GM18498 (cell line): ENCODE measurements at regions not wholly inside any gene's neighbourhood (a gene's known extent, or its start where the extent isn't known, plus 50 kb on each side); places are given as distances from the start of the nearest gene placed in this dataset.
"Not testable (repeated sequence)": the region's sequence is repeated elsewhere in the genome, so short reads cannot be mapped to it uniquely, and the experiment has no call there.

Experiments
- ATAC-seq: cut with Tn5 transposase; IDR thresholded peaks from one replicate; pipeline ENCODE4 v1.9.1; 2021; ENCODE audit warnings: mild to moderate bottlenecking, moderate library complexity; ENCODE audit not compliant: unreplicated experiment

DNA sequence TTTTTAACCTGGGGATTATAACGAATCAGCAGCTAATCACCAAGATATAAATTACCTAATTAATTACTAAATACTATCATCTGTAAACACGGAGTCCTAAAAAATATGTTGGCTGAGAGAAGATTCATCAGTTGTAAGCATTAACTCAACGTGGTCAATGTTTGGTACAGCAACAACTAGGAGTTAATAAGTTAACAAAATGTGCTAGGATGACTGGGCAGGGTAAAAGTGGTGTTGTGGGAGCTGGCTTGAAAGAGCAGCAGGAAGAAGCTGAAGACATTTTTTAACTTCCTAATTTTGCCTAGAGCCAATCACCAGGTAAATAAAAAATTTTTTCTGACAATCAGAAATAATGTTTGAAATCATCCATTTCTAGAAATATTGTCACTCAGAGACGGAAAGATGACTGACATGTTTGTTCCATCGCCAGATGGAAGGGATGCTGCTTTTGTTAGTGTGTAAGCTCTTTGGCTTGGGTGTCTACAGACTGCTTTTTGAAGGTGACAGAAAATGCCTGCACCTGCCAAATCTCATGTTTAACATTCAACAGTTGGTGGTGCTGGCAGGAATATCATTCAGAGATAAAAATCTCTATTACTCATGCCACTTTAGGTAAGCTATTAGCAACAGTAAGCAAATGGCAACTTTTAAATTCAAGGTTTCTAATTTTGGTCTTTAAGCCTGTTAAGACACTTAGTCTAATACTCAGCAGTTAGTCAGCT is 1126.9 kb downstream of the STPG2 start:
- no peak for ATAC-seq

- ATAC-seq, result no peak
Measured at GRCh38 chr4:97027728-97028410, 1115.4 kb downstream of the STPG2 start.

DNA sequence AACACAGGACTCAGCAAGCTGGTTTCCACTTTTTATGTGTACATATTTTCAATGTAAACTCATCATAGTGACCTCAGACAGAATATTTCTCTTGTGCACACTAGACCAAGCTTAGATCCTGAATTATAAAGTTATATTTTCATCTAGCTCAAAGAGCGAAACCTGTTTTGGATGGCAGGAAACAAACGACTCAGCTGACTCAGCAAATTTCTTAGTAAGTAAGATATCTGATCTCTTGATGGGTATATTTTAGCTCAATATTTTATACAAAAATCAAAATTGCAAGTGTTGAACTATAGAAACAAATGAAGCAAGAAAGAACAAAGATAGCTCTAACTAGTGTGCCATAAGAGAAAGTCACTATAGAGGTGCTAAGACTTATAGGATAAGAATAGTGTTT is 1114.5 kb downstream of the STPG2 start:
- ATAC-seq, result no peak

GRCh38 chr4:97037411-97038145 is 1105.7 kb downstream of the STPG2 start:
- ATAC-seq, result not testable (repeated sequence)

- no peak for ATAC-seq
Measured at GRCh38 chr4:97038146-97038516, 1105.1 kb downstream of the STPG2 start.

GRCh38 chr4:97072666-97073065 is 1070.6 kb downstream of the STPG2 start:
- no peak for ATAC-seq

DNA sequence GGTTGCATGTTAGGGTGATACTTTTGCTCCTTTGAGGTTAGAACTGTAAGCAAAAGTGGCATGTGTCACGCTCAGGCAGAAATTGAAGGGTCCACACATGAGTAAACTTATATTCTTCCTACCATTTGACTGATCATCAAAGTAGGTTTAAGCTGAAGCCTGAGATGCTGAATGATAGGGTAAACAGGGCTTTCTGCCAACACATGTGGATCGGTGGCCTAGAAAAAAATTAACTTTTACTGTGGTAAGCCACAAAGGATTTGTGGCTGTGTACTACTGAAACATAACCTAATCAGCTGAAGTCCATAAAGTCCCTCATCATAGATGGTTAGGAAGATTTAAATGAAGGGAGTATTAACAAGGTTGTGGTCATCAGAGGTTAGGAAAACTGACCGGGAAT is 1070.1 kb downstream of the STPG2 start:
- no peak for ATAC-seq

GRCh38 chr4:97074531-97074930 is 1068.7 kb downstream of the STPG2 start:
- ATAC-seq, result no peak

- no peak for ATAC-seq
Measured at GRCh38 chr4:97081951-97082350, 1061.3 kb downstream of the STPG2 start.

DNA sequence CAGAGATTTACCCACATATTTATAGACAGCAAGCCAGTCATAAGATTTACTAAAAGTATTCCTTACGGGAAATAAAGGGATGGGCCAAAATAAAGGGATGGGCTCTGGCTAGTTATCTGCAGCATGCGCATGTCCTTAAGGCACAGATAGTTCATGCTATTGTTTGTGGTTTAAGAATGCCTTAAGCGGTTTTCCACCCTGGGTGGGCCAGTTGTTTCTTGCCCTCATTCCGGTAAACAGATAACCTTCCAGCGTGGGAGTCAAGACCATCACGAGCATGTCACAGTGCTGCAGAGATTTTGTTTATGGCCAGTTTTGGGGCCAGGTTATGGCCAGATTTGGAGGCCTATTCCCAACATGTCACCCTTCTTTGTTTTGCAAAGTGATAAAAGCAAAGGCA is 1046.2 kb downstream of the STPG2 start:
- not testable (repeated sequence) for ATAC-seq

DNA sequence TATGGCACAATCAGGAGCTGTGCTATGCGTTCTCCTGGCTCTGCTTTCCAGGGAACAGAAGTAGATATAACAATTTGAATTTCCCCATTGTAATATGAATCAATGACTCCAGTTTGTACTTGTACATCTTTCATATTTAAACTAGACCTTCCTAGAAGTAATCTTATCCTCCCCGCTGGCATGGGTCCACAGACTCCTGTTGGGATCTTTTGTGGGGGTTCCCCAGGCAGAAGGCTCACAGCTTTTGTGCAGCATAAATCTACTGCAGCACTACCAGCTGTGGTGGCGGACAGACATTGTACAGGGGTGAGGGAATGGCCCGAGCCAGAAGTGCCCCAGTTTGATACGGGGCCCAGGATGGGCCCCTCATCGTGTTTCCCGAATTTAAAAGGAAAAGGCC is 1042.1 kb downstream of the STPG2 start:
- not testable (repeated sequence) for ATAC-seq

DNA sequence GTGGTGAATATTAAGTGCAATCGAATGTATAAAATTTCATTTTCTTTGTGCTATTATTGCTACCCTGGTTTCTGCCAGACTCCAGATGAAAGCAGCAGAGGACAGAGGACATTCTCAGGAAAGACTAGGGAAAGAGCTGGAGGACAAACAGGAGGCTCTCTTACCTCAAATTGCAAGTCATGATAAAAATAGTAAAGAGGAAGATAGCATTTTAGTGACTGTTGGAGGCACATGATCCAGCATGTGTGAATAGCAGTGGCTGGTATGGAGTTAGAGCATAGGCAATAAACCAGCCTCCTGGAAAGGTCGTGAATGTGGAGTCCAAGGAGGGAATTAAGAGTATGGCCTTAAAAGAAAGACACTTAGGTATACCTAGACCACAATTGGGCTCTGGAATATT is 1040.0 kb downstream of the STPG2 start:
- no peak for ATAC-seq

DNA sequence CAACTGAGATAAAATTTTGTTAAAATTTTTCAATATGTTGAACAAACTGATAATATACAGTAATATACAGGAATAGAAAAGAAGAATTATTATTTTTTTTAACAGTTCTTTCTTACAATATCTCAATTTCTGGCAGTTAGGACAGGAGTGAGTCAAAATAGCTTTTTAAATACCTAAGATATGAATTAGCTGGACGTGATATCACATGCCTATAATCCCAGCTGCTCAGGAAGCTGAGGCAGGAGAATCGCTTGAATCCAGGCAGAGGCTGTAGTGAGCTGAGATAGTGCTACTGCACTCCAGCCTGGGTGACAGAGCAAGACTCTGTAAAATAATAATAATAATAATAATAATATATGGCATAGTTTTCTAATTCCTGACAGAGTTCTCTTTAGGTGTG is 1039.3 kb downstream of the STPG2 start:
- ATAC-seq, result no peak

DNA sequence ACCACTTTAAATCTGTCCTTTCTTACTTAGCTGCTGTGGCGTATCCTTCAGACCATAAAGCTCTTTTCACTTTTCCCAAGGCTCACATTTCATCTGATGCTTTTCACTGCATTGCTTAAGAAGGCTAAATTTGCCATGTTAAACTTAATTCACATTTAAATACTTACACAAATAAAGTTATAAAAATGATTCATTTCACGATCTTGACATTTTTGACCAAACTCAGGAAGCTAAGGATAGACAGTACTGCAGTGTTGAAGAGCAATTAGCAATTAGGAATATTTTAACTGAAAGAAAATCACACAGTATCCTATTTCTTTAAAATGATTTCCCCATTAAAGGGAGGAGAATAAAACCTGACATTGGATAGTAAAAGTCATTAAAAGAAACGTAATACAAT is 1038.6 kb downstream of the STPG2 start:
- no peak for ATAC-seq

DNA sequence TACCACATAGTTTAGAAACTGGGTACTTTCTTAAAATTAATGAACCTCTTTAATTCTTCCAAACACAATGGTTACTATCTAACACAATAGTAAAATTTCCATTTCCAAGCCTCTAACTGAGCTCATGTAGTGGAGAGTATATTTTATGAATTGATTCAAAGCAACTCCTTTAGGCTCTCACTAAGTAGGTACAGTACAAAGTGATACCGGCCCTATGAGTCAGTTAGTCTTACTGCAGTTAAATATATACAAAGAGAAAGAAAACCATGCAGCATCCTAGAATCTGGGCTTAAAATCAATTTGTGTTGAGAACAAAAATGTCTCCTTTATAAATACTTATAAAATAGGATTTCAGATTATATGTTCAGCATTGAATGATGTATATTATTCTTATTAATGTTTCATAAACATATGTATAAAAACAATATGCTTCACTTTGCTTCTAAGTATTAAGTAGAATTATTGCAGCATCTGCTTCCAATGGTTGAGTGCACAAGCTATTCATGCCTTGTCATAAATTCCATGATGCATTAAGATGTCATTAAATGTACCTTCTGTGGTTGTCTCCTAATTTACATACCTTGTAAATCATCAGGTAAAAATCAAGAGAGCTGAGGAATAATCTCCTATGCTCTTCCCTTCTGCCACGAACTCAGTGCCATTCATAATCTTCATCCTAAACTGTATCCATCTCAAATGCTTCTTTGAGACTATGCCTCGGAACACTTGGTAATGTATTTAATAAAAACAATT is 1037.8 kb downstream of the STPG2 start:
- no peak for ATAC-seq

GRCh38 chr4:97106161-97106560 is 1037.1 kb downstream of the STPG2 start:
- no peak for ATAC-seq

GRCh38 chr4:97110506-97110905 is 1032.8 kb downstream of the STPG2 start:
- no peak for ATAC-seq

- no peak for ATAC-seq
Measured at GRCh38 chr4:97116511-97116910, 1026.8 kb downstream of the STPG2 start.

GRCh38 chr4:97121493-97121892 is 1021.8 kb downstream of the STPG2 start:
- ATAC-seq, result no peak

GRCh38 chr4:97123573-97123972 is 1019.7 kb downstream of the STPG2 start:
- ATAC-seq, result no peak

DNA sequence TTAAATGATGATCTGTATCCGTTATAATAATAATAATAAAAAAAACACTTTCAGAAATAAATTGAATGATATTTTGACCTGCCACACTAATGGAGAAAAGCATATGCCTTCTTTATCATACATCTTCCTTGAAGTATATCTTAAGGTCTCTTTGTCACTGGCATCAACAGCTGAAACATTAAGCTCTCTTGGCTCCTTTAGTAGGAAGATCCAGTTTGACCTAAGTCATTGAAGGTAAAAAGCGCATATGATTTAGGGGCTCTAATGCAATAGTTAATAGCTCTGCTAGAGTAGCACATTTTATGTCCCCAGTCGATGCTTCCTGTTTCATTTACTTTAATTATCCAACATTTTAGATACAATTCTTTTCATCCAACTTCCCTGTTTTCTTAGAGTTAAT is 1010.8 kb downstream of the STPG2 start:
- ATAC-seq, result no peak
